Mesodermal cell (in vitro differentiated cells): ENCODE measurements at regions not wholly inside any gene's neighbourhood (a gene's known extent, or its start where the extent isn't known, plus 50 kb on each side); places are given as distances from the start of the nearest gene placed in this dataset.

Experiments used
- H3K27ac ChIP-seq: 2 replicates; pipeline ENCODE4 v1.7.0; 2013; ENCODE audit warnings: mild to moderate bottlenecking, low read depth, low read length, moderate library complexity; ENCODE audit not compliant: severe bottlenecking
- H3K36me3 ChIP-seq: 2 replicates; pipeline ENCODE4 v1.7.1; 2013; ENCODE audit warnings: mild to moderate bottlenecking, low read length, moderate library complexity; ENCODE audit not compliant: control insufficient read depth, insufficient read depth
- H3K4me1 ChIP-seq: one replicate; pipeline ENCODE4 v1.7.1; 2013; ENCODE audit warnings: mild to moderate bottlenecking, low read length; ENCODE audit not compliant: insufficient read depth, control insufficient read depth, poor library complexity, severe bottlenecking
- H3K4me3 ChIP-seq: 2 replicates; pipeline ENCODE4 v1.7.0; 2013; ENCODE audit warnings: low read length, control low read depth, mild to moderate bottlenecking; ENCODE audit not compliant: insufficient read depth, poor library complexity, severe bottlenecking; ENCODE audit errors: extremely low read depth
- H3K9me3 ChIP-seq: 2 replicates; pipeline ENCODE4 v1.7.1; 2013; ENCODE audit warnings: mild to moderate bottlenecking, low read length, moderate library complexity; ENCODE audit not compliant: control insufficient read depth
- WGBS, 2 experiments: methylation state at CpG; one replicate each; pipeline ENCODE4 v1.1.5; 2013; ENCODE audit warnings: missing lambda C conversion rate in 2 of 2; ENCODE audit not compliant: insufficient coverage in 2 of 2; 5-methylcytosine and 5-hydroxymethylcytosine counted together

GRCh38 chr15:88394553-88395145 lies 72.5 kb downstream of the MRPL46 start:
- Histone ChIP-seq H3K9me3 (no peaks in the 10 kb centered on the region), H3K4me3 (no peak overlapping the region), H3K36me3 (no peaks in the 10 kb centered on the region), H3K4me1 (peaks cover 7% of the 10 kb centered on the region), H3K27ac (no peak overlapping the region)
- WGBS, 2 experiments = 100% methylated on average over 1 of the region's 1 CpG

GRCh38 chr15:88393719-88394519 lies 73.3 kb downstream of the MRPL46 start:
- H3K9me3 ChIP-seq = no peaks in the 10 kb centered on the region
- H3K4me3 ChIP-seq = no peak overlapping the region
- H3K4me1 ChIP-seq = peaks cover 7% of the 10 kb centered on the region
- WGBS, 2 experiments = 72 to 95% methylated on average over 5 of the region's 6 CpGs
- no peak overlapping the region for H3K27ac ChIP-seq
- H3K36me3 ChIP-seq = no peaks in the 10 kb centered on the region

- Histone ChIP-seq H3K9me3 (no peaks in the 10 kb centered on the region), H3K27ac (no peak overlapping the region), H3K36me3 (no peaks in the 10 kb centered on the region), H3K4me3 (no peak overlapping the region), H3K4me1 (peaks cover 6% of the 10 kb centered on the region)
- WGBS, 2 experiments = 100% methylated on average over 1 to 2 of the region's 2 CpGs
Measured at GRCh38 chr15:88391700-88392099, 75.5 kb downstream of the MRPL46 start.

- Histone ChIP-seq H3K4me1 (no peaks in the 10 kb centered on the region), H3K4me3 (no peak overlapping the region), H3K9me3 (no peaks in the 10 kb centered on the region), H3K27ac (no peak overlapping the region), H3K36me3 (no peaks in the 10 kb centered on the region)
- WGBS, 2 experiments = 91 to 94% methylated on average over 12 of the region's 12 CpGs
Measured at GRCh38 chr15:88391006-88391405, 76.2 kb downstream of the MRPL46 start.

DNA sequence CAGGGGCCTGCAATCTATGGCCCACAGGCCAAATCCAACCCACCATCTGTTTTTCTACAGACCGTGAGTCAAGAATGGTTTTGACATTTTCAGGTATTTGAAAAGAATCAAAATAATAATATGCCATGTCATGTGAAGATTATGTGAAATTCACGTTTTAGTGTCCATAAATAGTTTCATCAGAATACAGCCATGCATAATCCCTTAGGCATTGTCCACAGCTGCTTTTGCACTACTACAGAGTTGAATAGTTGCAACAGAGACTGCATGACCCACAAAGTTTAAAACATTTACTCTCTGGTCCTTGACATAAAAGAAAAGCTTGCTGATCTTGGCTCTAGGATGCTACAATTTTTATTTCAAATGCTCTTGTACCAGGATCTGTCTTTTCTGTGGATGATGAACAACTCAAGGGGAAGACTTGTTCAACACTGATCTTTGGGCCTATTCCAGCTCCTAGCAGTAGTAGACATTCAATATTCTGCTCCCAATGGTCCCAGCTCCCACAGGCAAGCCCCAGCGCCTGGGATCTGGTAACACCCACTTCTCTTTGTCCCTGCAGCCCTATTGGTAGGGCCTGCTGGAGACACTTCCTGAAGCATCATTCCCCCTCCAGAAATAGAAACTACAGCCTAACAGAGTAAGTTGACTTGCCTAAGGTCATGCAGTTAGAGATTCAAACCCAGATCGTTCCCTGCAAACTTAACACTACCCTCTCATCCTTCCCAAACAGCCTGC lies 76.9 kb downstream of the MRPL46 start:
- H3K9me3 ChIP-seq = no peaks in the 10 kb centered on the region
- 82 to 85% methylated on average over 2 of the region's 4 CpGs for WGBS, 2 experiments

GRCh38 chr15:88389120-88389519 lies 78.1 kb downstream of the MRPL46 start:
- no peak overlapping the region for H3K27ac ChIP-seq
- no peaks in the 10 kb centered on the region for H3K36me3 ChIP-seq
- WGBS, 2 experiments = 100% methylated on average over 3 to 4 of the region's 5 CpGs
- no peaks in the 10 kb centered on the region for H3K4me1 ChIP-seq
- H3K9me3 ChIP-seq = no peaks in the 10 kb centered on the region
- H3K4me3 ChIP-seq = no peak overlapping the region

More for the DNA sequence above, 76.9 kb downstream of the MRPL46 start:
- H3K4me1 ChIP-seq = no peaks in the 10 kb centered on the region
- no peaks in the 10 kb centered on the region for H3K36me3 ChIP-seq
- no peak overlapping the region for H3K4me3 ChIP-seq
- no peak overlapping the region for H3K27ac ChIP-seq

DNA sequence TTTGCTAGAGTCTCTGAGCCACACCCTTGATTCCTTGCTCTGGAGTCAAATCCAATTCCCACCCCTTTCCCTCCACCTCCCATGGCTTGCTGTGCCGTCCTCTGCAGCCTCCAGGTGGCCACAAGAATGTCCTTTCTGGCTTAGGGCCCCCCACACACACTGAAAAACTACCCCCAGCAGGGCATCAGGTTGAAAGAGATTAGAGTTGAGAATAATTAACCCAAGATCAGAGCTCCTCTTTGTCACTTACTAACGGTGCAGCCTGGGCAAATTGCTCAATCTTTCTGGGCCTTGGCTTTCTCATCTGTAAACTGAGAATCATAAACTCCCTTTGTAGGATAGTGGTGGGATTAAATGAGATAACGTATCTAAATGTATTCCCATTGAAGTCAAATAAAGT lies 78.5 kb downstream of the MRPL46 start:
- Histone ChIP-seq H3K27ac (no peak overlapping the region), H3K4me1 (no peaks in the 10 kb centered on the region), H3K36me3 (no peaks in the 10 kb centered on the region), H3K4me3 (no peak overlapping the region), H3K9me3 (no peaks in the 10 kb centered on the region)
- WGBS, 2 experiments = no CpG with 5 or more reads among the region's 3 CpGs

- no peaks in the 10 kb centered on the region for H3K4me1 ChIP-seq
- 69 to 78% methylated on average over 2 of the region's 2 CpGs for WGBS, 2 experiments
- H3K27ac ChIP-seq = no peak overlapping the region
- no peaks in the 10 kb centered on the region for H3K9me3 ChIP-seq
- no peak overlapping the region for H3K4me3 ChIP-seq
- H3K36me3 ChIP-seq = no peaks in the 10 kb centered on the region
Measured at GRCh38 chr15:88385078-88385700, 82.0 kb downstream of the MRPL46 start.

GRCh38 chr15:88383354-88383753 lies 83.8 kb downstream of the MRPL46 start:
- H3K9me3 ChIP-seq = no peaks in the 10 kb centered on the region
- H3K36me3 ChIP-seq = no peaks in the 10 kb centered on the region
- WGBS, 2 experiments = 60 to 100% methylated on average over 1 of the region's 1 CpG
- H3K4me1 ChIP-seq = peaks cover under 1% of the 10 kb centered on the region
- no peak overlapping the region for H3K4me3 ChIP-seq
- no peak overlapping the region for H3K27ac ChIP-seq

DNA sequence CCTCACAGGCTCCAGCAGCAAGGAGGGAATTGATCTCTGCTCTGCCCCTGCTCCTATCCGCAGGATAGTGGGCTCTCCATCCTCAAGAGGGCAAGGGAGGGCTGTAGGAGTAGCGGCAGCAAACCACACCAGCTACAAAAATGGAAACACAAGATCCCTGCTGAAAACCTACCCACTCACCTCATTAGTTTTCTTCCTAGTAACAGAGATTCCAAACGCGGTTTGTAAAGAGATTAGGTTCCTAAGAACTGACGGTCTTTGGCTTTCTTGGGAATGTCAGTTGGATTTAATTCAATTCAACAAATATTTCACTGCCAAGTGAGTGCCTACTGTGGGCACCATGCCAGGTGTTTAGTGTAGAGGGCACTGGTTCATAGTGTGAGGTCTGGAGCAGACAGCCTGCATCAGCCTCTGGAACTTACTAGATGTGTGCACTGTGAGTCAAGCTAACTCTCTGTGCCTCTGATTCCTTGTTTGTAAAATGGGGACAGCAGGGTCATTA lies 84.7 kb downstream of the MRPL46 start:
- WGBS, 2 experiments = 53% methylated on average over 3 of the region's 5 CpGs; no CpG with 5 or more reads in 1 of the 2 experiments
- no peak overlapping the region for H3K27ac ChIP-seq
- peaks cover 4% of the 10 kb centered on the region for H3K4me1 ChIP-seq
- no peaks in the 10 kb centered on the region for H3K9me3 ChIP-seq
- no peaks in the 10 kb centered on the region for H3K36me3 ChIP-seq
- no peak overlapping the region for H3K4me3 ChIP-seq
